ENCODE measurements at regions not wholly inside any gene's neighbourhood (a gene's known extent, or its start where the extent isn't known, plus 50 kb on each side); places are given as distances from the start of the nearest gene placed in this dataset.

GRCh38 chr17:70230850-70231640 lies 61.7 kb downstream of the KCNJ2 start:
- no peak for DNase-seq

- no peak for DNase-seq
Measured at GRCh38 chr17:70232466-70232865, 63.1 kb downstream of the KCNJ2 start.

- no peak for DNase-seq
Measured at GRCh38 chr17:70235252-70235651, 65.9 kb downstream of the KCNJ2 start.

GRCh38 chr17:70238228-70238627 lies 68.9 kb downstream of the KCNJ2 start:
- DNase-seq: no peak

GRCh38 chr17:70238646-70239045 lies 69.3 kb downstream of the KCNJ2 start:
- no peak for DNase-seq

- DNase-seq: no peak
Measured at GRCh38 chr17:70239391-70239826, 70.1 kb downstream of the KCNJ2 start.

GRCh38 chr17:70241071-70241470 lies 71.7 kb downstream of the KCNJ2 start:
- no peak for DNase-seq

- no peak for DNase-seq
Measured at GRCh38 chr17:70242781-70243437, 73.6 kb downstream of the KCNJ2 start.

GRCh38 chr17:70251706-70252105 lies 82.4 kb downstream of the KCNJ2 start:
- DNase-seq: no peak

- DNase-seq: no peak
Measured at GRCh38 chr17:70254735-70255460, 85.6 kb downstream of the KCNJ2 start.

- DNase-seq: no peak
Measured at GRCh38 chr17:70256751-70257150, 87.4 kb downstream of the KCNJ2 start.

- DNase-seq: no peak
Measured at GRCh38 chr17:70258465-70258864, 89.1 kb downstream of the KCNJ2 start.

GRCh38 chr17:70259400-70259799 lies 90.1 kb downstream of the KCNJ2 start:
- no peak for DNase-seq

GRCh38 chr17:70261170-70261569 lies 91.8 kb downstream of the KCNJ2 start:
- DNase-seq: peak in 1 of 2 donors; percentile 19

- DNase-seq: no peak
Measured at GRCh38 chr17:70265471-70265870, 96.1 kb downstream of the KCNJ2 start.

GRCh38 chr17:70266394-70266793 lies 97.1 kb downstream of the KCNJ2 start:
- no peak for DNase-seq

- no peak for DNase-seq
Measured at GRCh38 chr17:70268383-70268782, 99.1 kb downstream of the KCNJ2 start.

GRCh38 chr17:70270554-70270953 lies 101.2 kb downstream of the KCNJ2 start:
- DNase-seq: no peak

- no peak for DNase-seq
Measured at GRCh38 chr17:70271200-70271599, 101.9 kb downstream of the KCNJ2 start.

- DNase-seq: no peak
Measured at GRCh38 chr17:70271672-70272071, 102.3 kb downstream of the KCNJ2 start.

GRCh38 chr17:70274255-70274654 lies 104.9 kb downstream of the KCNJ2 start:
- no peak for DNase-seq

GRCh38 chr17:70276906-70277305 lies 107.6 kb downstream of the KCNJ2 start:
- no peak for DNase-seq

- DNase-seq: no peak
Measured at GRCh38 chr17:70278844-70279462, 109.6 kb downstream of the KCNJ2 start.

Measured in hippocampal formation (tissue), 2 donors.